Panc1 (cell line): ENCODE measurements at regions not wholly inside any gene's neighbourhood (a gene's known extent, or its start where the extent isn't known, plus 50 kb on each side); places are given as distances from the start of the nearest gene placed in this dataset.

ENCODE experiments used
- ATAC-seq: fragments of 200-7000 bp; cut with Tn5 transposase; 2 replicates; pipeline ENCODE4 v1.9.1; 2020; ENCODE audit warnings: mild to moderate bottlenecking, moderate library complexity
- BruUV-seq: library from RNA; stranded (reverse); fragments of 400-500 nt; replicated peaks from 2 replicates; lab custom pipeline; 2021; lab: Mats Ljungman, UMichigan
- CTCF ChIA-PET: fragments of 300-600 bp; sonication (Branson Sonifier 250); formaldehyde crosslinking; loops from one replicate; lab custom pipeline; 2022; ENCODE audit warnings: antibody characterized with exemption; lab: Charles Lee
- POLR2A ChIA-PET: fragments of 300-600 bp; sonication (Branson Sonifier 250); formaldehyde crosslinking; loops from one replicate; lab custom pipeline; 2022; ENCODE audit warnings: antibody characterized with exemption; lab: Charles Lee
- DNase-seq: peaks from one replicate; pipeline ENCODE4 v3.0.0-alpha.2; 2010; ENCODE audit warnings: low read depth, low spot score
- H3K27ac ChIP-seq: 2 replicates; pipeline ENCODE4 v1.5.1; 2011; ENCODE audit warnings: mild to moderate bottlenecking, low read length, inconsistent platforms
- H3K27me3 ChIP-seq: fragments of 200-500 bp; sonication (Bioruptor generic); 2 replicates; pipeline ENCODE4 v1.6.0; 2014; ENCODE audit warnings: low read length, inconsistent platforms; ENCODE audit not compliant: control insufficient read depth, insufficient read depth
- H3K36me3 ChIP-seq: fragments of 200-500 bp; sonication (Bioruptor generic); 2 replicates; pipeline ENCODE4 v1.5.1; 2014; ENCODE audit warnings: inconsistent platforms, mild to moderate bottlenecking, low read length, moderate library complexity; ENCODE audit not compliant: control insufficient read depth, insufficient read depth
- H3K4me1 ChIP-seq: 2 replicates; pipeline ENCODE4 v1.5.1; 2011; ENCODE audit warnings: inconsistent platforms, mild to moderate bottlenecking, low read length, moderate library complexity; ENCODE audit not compliant: control insufficient read depth, insufficient read depth
- H3K4me3 ChIP-seq, 2 experiments: 2 replicates each; pipeline ENCODE4 v1.5.1; 2011 to 2012; ENCODE audit warnings: low read depth in 2 of 2, low read length in 2 of 2, mild to moderate bottlenecking in 2 of 2, inconsistent platforms in 1 of 2, moderate library complexity in 1 of 2
- H3K9me3 ChIP-seq: fragments of 200-500 bp; sonication (Bioruptor generic); 2 replicates; pipeline ENCODE4 v1.5.1; 2014; ENCODE audit warnings: low read depth, mild to moderate bottlenecking, inconsistent platforms, low read length, moderate library complexity; ENCODE audit not compliant: control insufficient read depth, insufficient read depth
- POLR2AphosphoS5 ChIP-seq: IDR thresholded peaks from 2 replicates; pipeline ENCODE4 v1.6.1; 2012; ENCODE audit warnings: mild to moderate bottlenecking, low read depth, low read length, moderate library complexity
- SIN3A ChIP-seq: IDR thresholded peaks from 2 replicates; pipeline ENCODE4 v1.6.1; 2012; ENCODE audit warnings: low read depth, mild to moderate bottlenecking, low read length, moderate library complexity, borderline replicate concordance; ENCODE audit not compliant: insufficient read depth
- TCF7L2 ChIP-seq: IDR thresholded peaks from 2 replicates; pipeline ENCODE4 v1.6.1; 2011; ENCODE audit warnings: mild to moderate bottlenecking, low read depth, low read length, inconsistent platforms
- in situ Hi-C: cut with HindIII; loops from 2 replicates; pipeline ENCODE4 v1.10.0; 2016; ENCODE audit warnings: low sequenced_read_pairs, low pct_unique_long_range_greater_than_20kb
- intact Hi-C: fragments of 100-400 bp; cut with micrococcal nuclease; formaldehyde crosslinking; loops from one replicate; pipeline ENCODE4 v1.10.0; 2022; ENCODE audit not compliant: unreplicated experiment
- TF ChIP-seq, protein P1 (sequence below), 2 experiments: IDR thresholded peaks; 2 replicates each; pipeline ENCODE4 v1.6.1; 2011 to 2012; ENCODE audit warnings: low read depth in 2 of 2, control low read depth in 1 of 2, low read length in 1 of 2, mild to moderate bottlenecking in 1 of 2, moderate library complexity in 1 of 2; ENCODE audit not compliant: insufficient read depth in 1 of 2
- TF ChIP-seq, protein P2 (sequence below): fragments of 450-650 bp; IDR thresholded peaks from 2 replicates; pipeline ENCODE4 v1.5.1; 2017; ENCODE audit warnings: mild to moderate bottlenecking

DNA sequence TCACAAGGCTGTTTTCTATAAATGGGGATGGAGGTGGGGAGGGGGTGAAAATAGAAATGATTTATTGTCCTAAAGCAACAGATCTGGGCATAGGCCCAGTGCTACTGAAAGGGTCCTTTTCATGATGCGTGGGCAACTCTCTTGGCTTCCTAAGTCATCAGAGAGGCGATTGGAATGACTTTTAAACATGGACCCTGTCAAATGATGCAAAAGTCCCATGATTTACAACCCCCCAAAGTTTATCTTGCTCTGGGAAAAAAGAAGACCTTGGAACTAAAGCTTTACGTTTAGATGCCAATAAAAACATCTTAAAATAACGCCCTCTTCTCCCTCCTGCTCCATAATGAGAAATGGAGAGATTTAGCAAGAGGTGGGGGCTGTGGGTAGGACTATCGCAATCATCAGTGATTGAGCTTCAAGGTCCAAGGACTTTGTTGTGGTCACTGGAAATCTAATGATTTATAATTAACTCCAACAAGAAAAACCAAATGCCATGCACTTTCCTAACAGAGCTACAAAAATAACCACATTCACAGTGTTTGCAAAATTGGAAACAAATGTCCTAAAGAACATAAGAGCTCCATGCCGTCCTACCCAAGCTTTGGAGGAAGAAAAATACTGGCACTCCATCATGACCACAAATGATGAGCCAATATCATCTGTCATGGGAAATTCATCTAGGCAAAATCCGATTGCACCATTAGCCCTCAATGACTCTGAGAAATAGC, 167.5 kb upstream of the CLINT1 start:
- ChIA-PET CTCF (no interaction called here), POLR2A (no interaction called here)
- in situ Hi-C loops = no loop called here
- Histone ChIP-seq H3K27me3 (0 out of 2 replicates have a peak, but pooled peaks cover 2% of the 10 kb centered on the region), H3K36me3 (no peaks in the 10 kb centered on the region), H3K9me3 (no peaks in the 10 kb centered on the region), H3K27ac (no peak overlapping the region), H3K4me1 (no peaks in the 10 kb centered on the region), H3K4me3 (no peak overlapping the region)
- BruUV-seq = no TSS peak
- TF ChIP-seq POLR2AphosphoS5 = no peak
- TF ChIP-seq, protein P1, sequence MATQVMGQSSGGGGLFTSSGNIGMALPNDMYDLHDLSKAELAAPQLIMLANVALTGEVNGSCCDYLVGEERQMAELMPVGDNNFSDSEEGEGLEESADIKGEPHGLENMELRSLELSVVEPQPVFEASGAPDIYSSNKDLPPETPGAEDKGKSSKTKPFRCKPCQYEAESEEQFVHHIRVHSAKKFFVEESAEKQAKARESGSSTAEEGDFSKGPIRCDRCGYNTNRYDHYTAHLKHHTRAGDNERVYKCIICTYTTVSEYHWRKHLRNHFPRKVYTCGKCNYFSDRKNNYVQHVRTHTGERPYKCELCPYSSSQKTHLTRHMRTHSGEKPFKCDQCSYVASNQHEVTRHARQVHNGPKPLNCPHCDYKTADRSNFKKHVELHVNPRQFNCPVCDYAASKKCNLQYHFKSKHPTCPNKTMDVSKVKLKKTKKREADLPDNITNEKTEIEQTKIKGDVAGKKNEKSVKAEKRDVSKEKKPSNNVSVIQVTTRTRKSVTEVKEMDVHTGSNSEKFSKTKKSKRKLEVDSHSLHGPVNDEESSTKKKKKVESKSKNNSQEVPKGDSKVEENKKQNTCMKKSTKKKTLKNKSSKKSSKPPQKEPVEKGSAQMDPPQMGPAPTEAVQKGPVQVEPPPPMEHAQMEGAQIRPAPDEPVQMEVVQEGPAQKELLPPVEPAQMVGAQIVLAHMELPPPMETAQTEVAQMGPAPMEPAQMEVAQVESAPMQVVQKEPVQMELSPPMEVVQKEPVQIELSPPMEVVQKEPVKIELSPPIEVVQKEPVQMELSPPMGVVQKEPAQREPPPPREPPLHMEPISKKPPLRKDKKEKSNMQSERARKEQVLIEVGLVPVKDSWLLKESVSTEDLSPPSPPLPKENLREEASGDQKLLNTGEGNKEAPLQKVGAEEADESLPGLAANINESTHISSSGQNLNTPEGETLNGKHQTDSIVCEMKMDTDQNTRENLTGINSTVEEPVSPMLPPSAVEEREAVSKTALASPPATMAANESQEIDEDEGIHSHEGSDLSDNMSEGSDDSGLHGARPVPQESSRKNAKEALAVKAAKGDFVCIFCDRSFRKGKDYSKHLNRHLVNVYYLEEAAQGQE (IDR thresholded peaks at IDR 0.05; ENCODE audit: insufficient read depth in 1 of 2, low read depth in 2 of 2, low read length in 1 of 2) = no peak
- TF ChIP-seq, protein P2, sequence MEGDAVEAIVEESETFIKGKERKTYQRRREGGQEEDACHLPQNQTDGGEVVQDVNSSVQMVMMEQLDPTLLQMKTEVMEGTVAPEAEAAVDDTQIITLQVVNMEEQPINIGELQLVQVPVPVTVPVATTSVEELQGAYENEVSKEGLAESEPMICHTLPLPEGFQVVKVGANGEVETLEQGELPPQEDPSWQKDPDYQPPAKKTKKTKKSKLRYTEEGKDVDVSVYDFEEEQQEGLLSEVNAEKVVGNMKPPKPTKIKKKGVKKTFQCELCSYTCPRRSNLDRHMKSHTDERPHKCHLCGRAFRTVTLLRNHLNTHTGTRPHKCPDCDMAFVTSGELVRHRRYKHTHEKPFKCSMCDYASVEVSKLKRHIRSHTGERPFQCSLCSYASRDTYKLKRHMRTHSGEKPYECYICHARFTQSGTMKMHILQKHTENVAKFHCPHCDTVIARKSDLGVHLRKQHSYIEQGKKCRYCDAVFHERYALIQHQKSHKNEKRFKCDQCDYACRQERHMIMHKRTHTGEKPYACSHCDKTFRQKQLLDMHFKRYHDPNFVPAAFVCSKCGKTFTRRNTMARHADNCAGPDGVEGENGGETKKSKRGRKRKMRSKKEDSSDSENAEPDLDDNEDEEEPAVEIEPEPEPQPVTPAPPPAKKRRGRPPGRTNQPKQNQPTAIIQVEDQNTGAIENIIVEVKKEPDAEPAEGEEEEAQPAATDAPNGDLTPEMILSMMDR = no peak
- no peak for TF ChIP-seq TCF7L2
- TF ChIP-seq SIN3A = no peak
- DNase-seq = no peak
- intact Hi-C loops = no loop called here
- ATAC-seq = no peak

DNA sequence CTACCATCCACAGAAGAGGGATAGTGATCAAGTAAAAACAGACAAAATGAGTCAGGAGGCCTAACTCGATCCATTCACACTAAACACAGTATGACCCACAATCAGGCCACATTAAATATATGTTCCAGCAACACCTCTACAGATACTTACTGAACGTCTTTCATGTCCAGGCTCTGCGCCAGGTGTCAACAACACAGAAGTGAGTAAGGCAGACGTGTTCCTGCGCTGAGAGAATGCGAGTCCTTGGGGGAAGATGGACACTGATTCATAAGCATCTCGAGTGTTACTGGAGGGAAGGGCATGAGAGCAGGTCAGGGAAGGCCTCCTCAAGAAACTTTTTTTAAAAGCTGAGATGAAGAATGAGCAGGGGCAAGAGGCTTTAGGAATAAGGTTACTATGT, 164.3 kb upstream of the CLINT1 start:
- Histone ChIP-seq H3K4me3 (no peak overlapping the region), H3K9me3 (no peaks in the 10 kb centered on the region), H3K36me3 (no peaks in the 10 kb centered on the region), H3K4me1 (no peaks in the 10 kb centered on the region), H3K27ac (no peak overlapping the region), H3K27me3 (0 out of 2 replicates have a peak, but pooled peaks cover 2% of the 10 kb centered on the region)
- in situ Hi-C loops = no loop called here
- intact Hi-C loops = no loop called here
- ATAC-seq (no peak), DNase-seq (no peak)
- BruUV-seq = no TSS peak
- ChIA-PET POLR2A (no interaction called here), CTCF (no interaction called here)
- TF ChIP-seq, protein P2 = no peak
- TF ChIP-seq, protein P1 (IDR thresholded peaks at IDR 0.05; ENCODE audit: insufficient read depth in 1 of 2, low read depth in 2 of 2, low read length in 1 of 2) = no peak
- TF ChIP-seq SIN3A (no peak), POLR2AphosphoS5 (no peak), TCF7L2 (no peak)
